Prostate gland (tissue), 2 donors: ENCODE measurements at regions not wholly inside any gene's neighbourhood (a gene's known extent, or its start where the extent isn't known, plus 50 kb on each side); places are given as distances from the start of the nearest gene placed in this dataset.

ENCODE experiments used
- POLR2A ChIP-seq: fragments of 450-650 bp; IDR thresholded peaks from one replicate; pipeline ENCODE4 v1.6.1; 2016; ENCODE audit warnings: antibody characterized with exemption, mild to moderate bottlenecking
- POLR2AphosphoS5 ChIP-seq: sonication (generic); formaldehyde crosslinking; IDR thresholded peaks from one replicate; pipeline ENCODE4 v1.6.1; 2017; ENCODE audit warnings: antibody characterized with exemption
- TF ChIP-seq, protein P1 (sequence below), 4 experiments: fragments of 200-600 bp in 2 of 4; fragments of 450-650 bp in 2 of 4; sonication (generic) in 2 of 4; IDR thresholded peaks; 1 replicate in 3 of 4; 2 replicates in 1 of 4; pipeline ENCODE4 v1.5.1; 2016 to 2019; ENCODE audit warnings: antibody characterized with exemption in 4 of 4, mild to moderate bottlenecking in 2 of 4, moderate library complexity in 2 of 4

DNA sequence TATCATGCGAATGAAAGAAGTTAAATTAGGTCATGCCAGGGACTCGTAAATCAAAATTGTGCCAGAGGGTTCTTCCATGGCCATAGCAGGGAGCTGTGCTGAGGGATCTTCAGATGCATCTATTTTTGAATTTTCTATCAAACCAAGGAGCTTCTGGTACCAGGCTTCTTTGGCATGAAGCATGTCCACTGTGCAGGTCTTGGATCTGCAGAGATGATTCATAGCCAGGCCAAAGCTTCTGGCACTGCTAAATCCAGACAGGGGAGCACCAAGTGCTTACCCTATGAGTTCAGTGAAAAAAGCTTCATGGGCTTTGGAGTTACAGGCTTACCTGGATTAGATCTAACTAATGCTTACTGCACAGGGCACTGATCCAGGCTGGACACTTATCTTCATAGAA lies 154.2 kb upstream of the DAB1 start:
- TF ChIP-seq, protein P1, sequence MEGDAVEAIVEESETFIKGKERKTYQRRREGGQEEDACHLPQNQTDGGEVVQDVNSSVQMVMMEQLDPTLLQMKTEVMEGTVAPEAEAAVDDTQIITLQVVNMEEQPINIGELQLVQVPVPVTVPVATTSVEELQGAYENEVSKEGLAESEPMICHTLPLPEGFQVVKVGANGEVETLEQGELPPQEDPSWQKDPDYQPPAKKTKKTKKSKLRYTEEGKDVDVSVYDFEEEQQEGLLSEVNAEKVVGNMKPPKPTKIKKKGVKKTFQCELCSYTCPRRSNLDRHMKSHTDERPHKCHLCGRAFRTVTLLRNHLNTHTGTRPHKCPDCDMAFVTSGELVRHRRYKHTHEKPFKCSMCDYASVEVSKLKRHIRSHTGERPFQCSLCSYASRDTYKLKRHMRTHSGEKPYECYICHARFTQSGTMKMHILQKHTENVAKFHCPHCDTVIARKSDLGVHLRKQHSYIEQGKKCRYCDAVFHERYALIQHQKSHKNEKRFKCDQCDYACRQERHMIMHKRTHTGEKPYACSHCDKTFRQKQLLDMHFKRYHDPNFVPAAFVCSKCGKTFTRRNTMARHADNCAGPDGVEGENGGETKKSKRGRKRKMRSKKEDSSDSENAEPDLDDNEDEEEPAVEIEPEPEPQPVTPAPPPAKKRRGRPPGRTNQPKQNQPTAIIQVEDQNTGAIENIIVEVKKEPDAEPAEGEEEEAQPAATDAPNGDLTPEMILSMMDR (IDR thresholded peaks at IDR 0.05): no peak
- TF ChIP-seq POLR2AphosphoS5 (no peak), POLR2A (no peak)
